NCI-H446 treated with DMSO at 0.1 percent for 48 hours (cell line): ENCODE measurements at regions not wholly inside any gene's neighbourhood (a gene's known extent, or its start where the extent isn't known, plus 50 kb on each side); places are given as distances from the start of the nearest gene placed in this dataset.
A peak's percentile ranks its signal among the peaks of the same experiment; 100 is the strongest.
"Not testable (repeated sequence)": the region's sequence is repeated elsewhere in the genome, so short reads cannot be mapped to it uniquely, and the experiment has no call there.

ENCODE experiments used
- DNase-seq: peaks from one replicate; lab custom pipeline; 2025; lab: John Stamatoyannopoulos, UW

DNA sequence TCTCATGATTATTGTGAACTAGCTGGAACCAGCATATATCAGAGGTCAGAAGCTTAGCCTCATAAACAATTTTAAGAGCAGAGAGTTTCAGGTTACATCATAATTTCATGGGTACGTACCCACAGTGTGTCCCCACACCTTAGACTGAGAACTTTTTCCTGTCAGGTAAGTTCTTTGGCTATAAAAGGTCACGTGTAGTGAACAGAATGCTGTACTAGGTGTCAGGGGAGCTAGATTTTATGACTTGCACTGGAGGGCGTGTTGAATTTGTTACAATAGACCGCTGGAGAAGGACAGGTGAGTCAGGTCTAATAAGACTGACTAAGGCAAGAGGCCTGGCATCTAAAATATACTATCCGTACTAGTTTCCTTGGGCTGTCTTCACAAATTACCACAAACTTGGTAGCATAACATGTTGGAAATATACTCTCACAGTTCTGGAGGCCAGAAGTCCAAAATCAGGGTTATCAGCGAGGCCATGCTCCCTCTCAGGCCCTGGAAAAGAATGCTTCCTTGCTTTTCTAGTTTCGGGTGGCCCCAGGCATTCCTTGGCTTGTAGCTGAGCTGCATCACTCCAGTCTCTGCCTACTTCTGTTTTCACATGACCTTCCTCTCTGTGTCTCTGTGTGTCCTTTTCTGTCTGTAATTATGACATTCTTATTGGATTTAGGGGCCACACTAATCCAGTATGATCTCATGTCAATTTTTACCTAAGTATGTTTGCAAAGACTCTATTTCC, 512.0 kb upstream of the NR3C2 start:
- DNase-seq: no peak

DNA sequence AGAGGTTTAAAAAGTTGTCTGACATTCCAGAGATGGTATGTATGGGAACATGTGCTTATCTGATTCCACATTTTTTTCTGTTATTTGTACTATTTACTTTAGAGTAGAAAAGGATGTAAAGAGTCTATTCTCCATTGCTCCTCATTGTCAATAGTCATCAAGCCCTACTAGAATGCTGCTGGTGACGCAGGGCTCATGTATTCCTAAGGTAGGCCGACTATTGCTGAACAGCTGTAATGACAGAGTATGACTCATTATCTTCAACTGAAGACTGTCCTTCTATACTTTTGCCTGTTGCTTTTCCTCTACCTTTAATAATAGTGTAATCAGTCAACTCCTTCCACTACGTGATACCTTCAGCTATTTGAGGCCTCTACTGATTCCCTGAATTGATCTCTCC, 509.1 kb upstream of the NR3C2 start:
- no peak for DNase-seq

DNA sequence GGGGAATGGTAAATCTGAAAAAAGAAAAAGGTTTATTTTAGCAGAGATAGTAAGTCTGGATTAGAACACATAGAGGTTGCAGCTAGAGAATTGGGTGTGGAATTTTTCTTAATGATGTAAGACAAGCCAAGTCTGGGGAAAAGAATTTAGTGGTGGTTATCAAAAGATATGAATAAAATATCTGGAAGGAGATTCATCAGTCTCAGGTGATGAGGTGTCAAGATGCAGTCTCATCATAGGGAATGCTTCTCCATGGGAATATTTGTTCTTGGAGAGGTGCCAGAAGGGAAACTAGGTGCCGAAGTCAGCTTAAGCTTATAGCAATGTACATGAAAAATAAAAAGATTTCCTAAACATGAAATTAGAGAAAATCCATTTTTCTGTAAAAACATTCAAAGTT, 504.1 kb upstream of the NR3C2 start:
- no peak for DNase-seq

DNA sequence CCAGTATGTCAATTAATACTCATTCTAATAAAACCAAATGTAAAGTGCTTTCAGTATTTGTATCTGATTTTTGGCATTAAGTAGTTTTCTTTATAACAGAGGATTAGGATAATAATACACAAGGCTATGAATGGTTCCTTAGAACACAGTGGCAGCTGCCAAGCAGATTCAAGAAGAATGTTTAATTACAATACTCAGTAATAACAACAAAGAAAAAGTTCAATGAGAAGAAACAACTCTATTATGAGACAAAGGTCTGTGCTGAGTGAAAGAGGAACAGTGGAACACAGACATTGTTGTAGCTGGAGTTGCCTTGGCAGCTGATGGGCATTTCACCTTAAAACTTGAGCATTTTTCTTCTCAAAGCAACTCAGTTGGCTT, 502.6 kb upstream of the NR3C2 start:
- DNase-seq: no peak

DNA sequence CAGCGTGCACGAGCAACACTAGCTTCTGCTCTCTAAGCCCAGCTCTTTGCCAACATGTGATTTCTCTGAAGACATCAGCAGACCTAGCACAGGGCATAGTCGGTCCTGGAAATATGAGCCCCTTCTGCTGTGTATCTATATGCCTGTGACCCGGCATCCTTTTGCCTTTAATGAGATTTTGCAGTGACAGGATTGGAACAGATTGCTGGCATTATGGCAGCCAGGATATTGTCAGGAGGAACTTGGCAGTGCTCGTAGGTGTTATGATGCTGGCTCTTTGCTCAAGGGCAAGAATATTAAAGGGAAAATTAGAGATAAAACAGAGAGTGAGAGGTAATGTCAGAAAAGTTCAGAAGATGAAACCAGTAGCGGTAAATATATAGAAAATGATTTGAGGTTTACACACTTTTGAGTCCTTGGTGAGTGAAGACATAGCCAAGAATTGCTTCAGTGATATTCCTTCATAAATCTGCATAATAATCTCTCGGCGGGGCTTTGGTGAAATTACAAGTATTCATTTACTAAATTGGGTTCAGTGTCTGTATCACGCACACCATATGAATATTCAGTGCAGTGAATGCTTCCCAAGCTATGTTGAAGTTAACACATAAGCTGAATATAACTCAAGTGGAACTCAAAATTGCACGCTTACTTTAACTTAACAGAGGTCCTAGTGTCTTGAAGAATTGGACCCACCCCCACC, 502.1 kb upstream of the NR3C2 start:
- DNase-seq: no peak

DNA sequence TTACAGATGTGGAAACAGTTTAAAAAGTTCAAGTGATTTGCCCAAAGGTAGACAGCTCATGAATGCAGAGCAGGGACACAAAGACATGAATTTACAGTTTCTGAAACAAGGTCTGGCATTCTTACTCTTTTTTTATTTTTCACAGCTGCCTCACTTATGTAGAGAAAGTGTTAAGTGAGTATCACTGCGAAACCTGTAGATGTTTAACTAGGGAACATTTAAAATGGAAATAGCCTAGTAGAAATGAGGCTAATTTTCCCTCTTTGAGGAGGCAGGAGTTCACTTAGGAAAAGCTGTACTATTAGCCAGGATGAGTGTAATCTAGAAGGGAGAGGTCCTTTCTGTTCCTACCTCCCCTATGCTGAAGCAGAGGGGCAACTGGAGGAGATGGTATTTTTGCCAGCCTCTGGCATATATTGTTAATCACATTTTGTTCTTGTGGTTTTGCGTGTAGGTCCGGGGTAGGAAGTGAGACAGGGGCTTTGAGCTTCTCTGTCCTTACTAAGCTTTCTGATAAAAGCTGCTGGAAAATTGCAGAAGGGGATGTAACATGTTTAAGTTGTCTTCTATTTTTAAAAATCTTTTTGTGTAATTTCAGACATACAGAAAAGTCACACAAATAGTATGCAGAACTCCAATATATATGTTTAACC, 492.8 kb upstream of the NR3C2 start:
- no peak for DNase-seq

DNA sequence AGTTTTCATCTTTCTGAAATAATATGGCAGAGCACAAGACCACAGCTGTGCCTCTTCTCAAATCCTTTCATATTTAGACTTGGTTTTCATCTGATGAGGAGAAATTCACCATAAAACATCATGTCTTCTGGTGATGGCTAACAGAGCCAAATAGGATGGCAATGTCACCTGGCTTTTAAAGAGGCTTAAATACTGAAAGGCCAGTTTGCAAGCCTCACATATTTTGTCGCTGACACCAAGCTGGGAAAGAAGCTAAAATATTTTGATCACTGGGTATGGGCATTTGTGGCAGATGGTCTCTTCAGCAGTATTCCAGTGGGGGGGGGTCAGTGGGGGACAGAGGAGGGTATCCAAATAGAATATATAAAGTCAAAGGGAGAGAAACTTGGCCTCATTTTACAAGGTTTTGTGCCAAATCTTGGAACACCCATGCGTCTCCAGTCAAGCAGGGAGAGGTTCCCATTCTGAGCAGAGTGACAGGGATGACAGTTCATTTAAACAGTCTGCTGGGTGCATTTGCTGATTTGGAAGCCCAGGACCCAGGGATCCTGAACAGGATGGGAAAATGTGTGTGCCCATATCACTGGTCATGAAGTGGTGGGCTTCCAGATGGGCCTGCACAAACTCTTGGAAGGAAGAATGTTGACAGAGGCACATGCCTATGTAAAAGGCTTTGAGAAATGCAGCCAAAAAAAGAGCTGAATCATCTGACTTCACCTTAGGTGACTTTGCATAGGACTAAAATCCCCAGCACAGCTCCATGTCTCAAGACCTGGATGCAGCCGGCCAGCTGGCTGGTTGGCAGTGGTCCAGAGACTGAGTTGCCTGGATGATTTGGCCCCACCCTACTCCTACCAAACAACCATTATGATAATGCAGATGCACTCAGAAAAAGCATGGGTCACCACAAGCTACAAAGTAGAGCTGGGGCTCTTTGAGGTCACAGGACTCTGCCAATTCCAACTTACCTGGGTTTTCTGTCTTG, 484.4 kb upstream of the NR3C2 start:
- DNase-seq: peak; percentile 80

DNA sequence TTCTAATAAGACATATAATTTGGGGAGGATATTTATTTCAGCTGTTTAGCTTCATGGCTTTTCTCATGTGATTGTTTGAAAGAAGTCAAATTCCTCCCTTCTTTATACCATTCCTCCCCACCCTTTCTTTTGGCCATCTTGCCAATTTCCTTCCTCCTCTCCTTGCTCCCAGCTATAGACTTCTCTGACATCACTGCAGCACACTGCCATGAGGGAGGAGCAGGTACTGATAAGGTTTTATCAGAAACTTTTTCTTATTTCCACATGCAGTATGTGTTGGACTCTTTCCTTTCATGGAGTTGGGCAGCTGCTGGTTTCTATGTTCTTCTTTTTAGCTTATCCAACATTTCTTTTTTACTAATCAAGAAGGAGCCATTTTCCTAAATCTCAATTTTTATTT, 481.7 kb upstream of the NR3C2 start:
- DNase-seq: no peak

DNA sequence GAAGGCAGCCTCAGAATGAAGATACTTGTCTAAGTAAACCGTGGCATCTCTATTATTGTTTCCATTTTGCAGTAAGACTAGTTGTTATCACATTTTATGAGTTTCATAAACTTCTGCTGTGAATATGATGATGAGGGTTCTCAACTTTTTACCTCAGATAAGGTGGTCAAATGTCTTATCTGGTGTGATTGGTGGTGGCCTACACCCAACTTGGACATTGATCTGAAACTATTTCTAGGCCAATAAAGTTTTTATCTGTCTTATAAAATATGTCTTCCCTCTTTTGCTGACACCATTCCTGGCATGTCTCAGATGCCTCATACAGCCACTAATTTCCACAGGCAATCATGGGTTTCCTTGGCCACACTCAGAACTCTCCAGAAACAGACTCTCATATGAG, 480.3 kb upstream of the NR3C2 start:
- no peak for DNase-seq

DNA sequence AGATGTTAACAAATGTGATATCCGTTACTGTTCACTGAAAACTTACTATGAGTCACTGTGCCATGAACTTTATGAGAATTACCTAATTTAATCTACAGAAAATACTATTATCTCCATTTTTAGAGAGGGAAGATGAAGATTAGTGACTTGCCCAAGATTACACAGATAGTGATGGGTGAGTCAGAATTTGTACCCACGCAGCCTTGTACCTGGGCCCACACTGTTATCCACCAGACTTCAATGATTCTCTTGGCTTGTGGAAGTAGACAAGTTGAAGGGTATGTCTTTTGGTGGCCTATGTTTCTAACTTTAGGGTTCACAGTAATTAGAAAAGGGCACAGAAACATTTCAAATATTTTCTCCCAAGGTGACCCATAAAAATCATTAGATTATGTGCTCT, 472.5 kb upstream of the NR3C2 start:
- DNase-seq: no peak

DNA sequence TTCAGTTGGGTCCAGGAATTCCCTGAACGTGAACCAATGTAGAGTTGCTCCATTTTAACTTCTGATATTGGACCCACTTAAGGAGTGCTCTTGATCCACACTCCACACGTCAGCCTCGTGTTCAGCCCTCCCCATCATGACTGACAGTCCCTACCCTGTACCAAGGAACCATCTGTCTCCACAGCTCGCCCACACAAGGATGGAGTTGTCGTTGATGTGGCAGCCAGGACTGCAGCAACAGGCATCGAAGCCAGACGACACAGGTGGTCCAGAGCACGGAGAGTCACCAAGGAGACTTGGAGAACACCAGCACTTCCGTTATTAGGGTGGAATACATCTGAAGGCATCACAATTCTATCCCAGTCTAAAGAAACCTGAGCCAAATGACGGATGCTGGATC, 472.1 kb upstream of the NR3C2 start:
- DNase-seq: no peak

DNA sequence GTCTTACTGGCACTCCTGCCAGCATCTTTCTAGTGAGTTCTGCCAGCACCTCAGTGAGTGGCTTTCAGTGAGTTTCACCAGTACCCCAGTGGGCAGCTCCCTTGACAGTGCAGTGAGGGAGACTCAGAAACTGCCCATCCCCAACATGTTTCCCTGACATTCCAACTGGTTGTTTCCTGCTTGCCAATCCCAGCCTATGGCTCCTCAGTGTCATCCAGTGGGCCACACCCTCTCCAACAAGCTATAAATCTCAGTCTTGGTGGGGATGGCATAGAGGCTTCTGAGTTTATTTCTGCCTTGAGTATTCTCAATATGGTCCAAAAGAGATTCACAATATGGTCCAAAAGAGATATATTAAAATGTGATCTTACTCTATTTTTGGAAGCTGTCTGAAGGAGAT, 461.2 kb upstream of the NR3C2 start:
- DNase-seq: no peak

DNA sequence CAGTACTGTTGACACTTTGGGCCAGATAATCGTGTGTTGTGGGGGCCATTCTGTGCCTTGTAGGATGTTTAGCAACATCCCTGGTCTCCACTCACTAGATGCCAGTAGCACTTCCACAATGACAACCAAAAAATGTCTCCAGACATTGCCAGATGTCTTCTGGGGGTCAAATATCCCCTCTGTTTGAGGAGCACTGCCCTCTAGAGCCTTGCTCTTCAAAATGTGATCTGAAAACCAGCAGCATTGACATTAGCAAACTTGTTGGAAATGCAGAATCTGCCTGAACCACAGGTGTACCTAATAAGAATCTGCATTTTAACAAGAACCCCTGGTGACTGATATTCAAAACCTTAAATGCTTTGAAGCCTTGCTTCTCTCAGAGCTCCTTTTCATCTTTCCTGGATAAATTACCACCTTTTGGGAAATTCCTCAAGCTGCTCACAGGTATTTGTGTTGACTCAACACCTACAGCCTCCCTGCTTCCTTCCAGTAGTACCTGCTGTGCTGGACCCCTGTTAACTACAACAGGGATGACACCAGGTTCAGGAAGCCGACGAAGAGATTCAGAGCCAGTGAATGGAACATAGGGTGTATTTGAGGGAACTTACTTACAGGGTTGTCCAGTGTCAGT, 459.0 kb upstream of the NR3C2 start:
- no peak for DNase-seq

DNA sequence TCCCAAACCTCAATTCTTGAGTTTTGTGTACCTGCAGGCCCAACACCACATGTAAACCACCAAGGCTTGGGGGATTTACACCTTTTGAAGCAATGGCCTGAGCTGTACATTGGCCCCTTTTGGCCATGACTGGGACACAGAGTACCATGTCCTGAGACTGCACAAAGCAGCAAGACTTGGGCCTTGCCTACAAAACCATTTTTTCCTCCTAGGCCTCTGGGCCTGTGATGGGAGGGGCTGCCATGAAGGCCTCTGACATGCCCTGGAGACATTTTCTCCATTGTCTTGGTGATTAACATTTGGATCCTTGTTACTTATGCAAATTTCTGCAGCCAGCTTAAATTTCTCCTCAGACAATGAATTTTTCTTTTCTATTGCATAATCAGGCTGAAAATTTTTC, 455.9 kb upstream of the NR3C2 start:
- DNase-seq: not testable (repeated sequence)

DNA sequence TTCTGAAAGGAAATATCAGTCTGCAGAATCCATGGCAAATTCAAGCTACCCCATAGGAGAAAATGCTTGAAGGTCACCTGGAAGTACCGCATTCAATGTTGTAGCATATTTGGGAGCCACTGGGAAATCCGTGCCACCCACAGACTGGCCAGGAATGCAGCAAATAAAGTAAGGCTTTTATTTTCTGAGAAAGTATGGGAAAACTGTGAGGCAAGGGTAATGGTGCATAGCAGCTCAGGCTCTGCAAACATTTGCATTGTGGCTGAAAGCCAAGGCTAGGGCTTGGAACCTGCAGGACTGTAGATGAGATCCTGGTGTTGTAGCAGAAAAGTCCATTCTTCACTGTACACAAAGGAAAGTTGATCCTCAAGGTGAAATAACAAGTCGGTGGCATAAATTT, 450.9 kb upstream of the NR3C2 start:
- no peak for DNase-seq

DNA sequence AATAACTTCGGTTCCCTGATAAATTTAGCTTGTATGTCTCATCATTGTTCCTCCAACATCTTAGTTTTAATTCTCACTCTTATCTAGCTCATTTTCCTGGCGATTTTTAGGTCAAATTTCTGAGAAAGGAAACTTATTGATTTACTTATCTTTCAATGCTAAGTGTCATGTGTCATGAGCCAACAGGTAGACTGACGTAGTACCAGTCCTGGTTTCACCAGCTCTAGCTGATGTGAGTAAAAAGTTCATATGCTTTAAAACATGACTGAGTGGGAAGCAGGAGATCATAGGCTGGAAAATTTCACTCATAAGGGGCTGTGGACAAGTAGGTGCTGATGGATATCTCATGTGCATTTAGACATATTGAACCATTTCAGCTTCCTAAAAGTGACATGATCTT, 441.7 kb upstream of the NR3C2 start:
- no peak for DNase-seq

DNA sequence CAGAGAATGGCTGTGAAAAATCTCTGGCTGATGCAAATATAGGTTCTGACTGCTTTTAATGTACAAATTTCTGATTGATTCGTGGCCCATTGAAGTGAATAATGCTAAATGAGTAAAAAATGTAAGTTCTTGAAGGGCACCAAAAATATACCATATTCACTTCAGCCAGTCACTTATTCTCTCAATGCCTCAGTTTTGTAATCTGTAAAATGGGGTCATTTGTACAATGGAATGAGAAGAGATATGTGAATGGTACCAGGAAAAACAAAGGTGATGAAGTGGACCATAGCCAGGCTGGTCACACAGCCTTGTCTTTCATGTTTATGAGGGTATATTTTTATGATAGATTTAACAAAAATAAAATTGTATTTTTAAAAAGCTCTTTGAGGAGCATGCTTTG, 441.2 kb upstream of the NR3C2 start:
- DNase-seq: no peak

DNA sequence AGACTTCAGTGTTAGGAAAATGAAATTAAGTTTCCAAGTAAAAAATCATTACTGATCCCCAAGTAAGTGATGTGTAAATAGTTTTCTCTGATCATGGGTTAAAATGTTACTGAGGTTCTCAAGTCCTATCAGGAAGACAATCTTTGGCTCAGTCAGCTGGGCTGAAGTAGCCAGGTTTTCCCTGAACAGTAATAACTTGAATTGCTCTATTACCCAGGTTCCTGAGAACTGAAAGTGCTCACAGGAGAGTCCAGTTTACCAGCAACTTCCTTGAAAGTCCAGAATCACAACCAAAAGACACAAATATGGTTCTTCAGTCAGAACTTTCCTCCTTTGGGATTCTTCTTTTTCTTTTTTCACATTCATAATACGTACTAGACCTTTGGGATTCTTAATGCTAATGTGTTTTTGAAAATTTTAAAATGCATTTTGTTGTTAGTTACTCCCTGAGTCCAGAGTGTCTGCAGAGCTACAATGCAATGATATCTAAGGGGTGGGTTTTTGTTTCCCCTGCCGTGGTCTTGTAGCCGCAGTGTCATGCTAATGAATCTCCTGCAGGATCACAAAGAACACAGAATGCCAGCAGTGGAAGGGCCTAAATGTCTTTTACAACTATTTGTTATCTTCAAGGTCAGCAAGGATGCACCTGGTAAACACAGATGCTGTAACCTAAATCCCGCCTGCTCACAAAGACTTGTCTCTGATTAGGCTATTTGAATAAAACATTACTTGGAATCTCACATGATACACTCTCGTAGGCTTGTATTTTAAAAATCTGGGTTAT, 439.8 kb upstream of the NR3C2 start:
- no peak for DNase-seq

DNA sequence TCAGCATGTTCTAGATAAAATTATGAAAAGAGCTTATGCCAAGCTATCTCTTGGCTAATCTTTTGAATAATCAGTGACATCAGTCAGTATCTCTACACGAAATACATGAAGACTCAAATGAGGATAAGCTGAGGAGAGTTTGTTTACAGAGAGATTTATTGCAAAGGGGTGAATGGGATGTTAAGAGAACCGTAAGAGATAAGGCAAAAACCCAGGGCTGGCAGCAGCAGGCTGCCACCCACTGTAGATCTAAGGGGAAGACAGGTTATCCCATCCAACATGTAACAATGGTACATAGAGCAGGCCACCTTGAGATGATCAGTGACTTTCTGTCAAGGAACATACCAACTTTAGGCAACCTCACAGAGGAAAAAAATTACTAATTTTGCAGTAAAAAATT, 432.1 kb upstream of the NR3C2 start:
- DNase-seq: no peak

DNA sequence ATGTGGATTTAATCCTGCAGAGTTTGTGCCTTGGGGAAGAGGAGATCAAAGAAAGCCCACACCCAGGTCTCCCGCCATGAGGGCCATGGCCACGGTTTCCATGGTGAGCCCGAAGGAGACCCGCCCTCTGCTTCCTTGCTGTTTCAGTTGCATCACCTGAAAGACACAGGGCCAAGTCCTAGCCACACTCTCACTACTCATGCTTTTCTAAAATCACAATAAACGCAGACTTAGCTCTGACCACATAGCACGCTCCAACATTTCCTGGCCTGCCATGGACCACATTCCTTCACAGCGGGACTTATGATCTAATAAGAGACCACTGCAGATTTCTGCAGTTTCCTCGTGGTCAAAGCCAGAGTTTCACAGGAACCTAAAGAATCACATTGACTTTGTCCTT, 426.0 kb upstream of the NR3C2 start:
- DNase-seq: no peak

DNA sequence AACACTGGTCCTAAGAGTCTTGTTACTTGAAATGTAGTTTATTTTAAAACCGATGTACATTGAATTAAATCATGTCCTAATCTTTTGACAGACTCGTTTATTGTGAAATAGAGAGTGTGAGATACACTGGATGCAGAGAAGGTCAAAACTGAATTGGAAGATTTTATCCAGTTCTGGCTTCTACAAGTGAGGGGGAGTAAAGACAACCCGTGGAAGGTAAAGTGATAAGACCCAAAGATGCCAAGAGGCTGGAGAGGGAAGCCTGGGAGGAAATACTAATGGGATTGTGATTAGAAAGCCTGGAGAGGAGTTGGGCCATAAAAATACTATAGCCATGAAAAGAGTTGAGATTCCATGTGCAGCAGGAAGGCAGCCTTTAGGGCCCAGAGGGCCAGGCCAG, 424.5 kb upstream of the NR3C2 start:
- no peak for DNase-seq
